ENCODE measurements at regions not wholly inside any gene's neighbourhood (a gene's known extent, or its start where the extent isn't known, plus 50 kb on each side); places are given as distances from the start of the nearest gene placed in this dataset.
A peak's percentile ranks its signal among the peaks of the same experiment; 100 is the strongest.

GRCh38 chr20:50260479-50261221 is 70.0 kb downstream of the CEBPB start:
- Histone ChIP-seq H3K4me3 (ENCODE audit: low read depth in 1 of 2, low read length in 1 of 2) (peak overlapping the region; percentile 2 to 36), H3K4me1 (ENCODE audit: control insufficient read depth in 1 of 2, insufficient read depth in 1 of 2, low read depth in 1 of 2, low read length in 1 of 2) (peaks cover 39 to 46% of the 10 kb centered on the region in 2 experiments), H3K36me3 (no peaks in the 10 kb centered on the region), H3K9me3 (no peaks in the 10 kb centered on the region), H3K27me3 (no peaks in the 10 kb centered on the region), H3K27ac (peak overlapping the region; percentile 95)
- peak; percentile 47 for TF ChIP-seq CTCF (IDR thresholded peaks at IDR 0.05)

GRCh38 chr20:50261471-50262212 is 71.0 kb downstream of the CEBPB start:
- H3K4me1 ChIP-seq (ENCODE audit: control insufficient read depth in 1 of 2, insufficient read depth in 1 of 2, low read depth in 1 of 2, low read length in 1 of 2), result peaks cover 48 to 54% of the 10 kb centered on the region in 2 experiments
- peak overlapping the region; percentile 95 for H3K27ac ChIP-seq
- peak overlapping the region; percentile 2 to 36 for H3K4me3 ChIP-seq (ENCODE audit: low read depth in 1 of 2, low read length in 1 of 2)
- TF ChIP-seq CTCF (IDR thresholded peaks at IDR 0.05), result no peak
- no peaks in the 10 kb centered on the region for H3K36me3 ChIP-seq
- H3K27me3 ChIP-seq, result no peaks in the 10 kb centered on the region
- no peaks in the 10 kb centered on the region for H3K9me3 ChIP-seq

DNA sequence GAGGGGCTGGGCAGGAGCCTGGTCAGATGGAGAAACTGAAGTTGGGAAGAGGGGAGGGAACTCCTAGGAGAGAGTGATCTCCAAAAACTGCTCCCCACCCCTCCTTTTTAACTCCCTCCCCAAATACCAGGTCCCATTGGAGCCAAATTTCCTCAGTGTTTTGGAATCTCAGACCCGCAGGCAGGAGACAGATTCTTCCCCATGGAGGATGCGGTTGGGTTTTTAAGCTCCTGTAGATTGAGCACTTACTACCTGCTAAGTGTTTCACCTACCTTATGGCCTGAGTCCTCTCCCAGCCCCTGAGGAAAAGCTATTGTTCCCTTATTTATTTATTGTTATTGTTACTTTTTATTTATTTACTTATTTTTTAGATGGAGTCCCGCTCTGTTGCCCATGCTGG is 73.2 kb downstream of the CEBPB start:
- Histone ChIP-seq H3K9me3 (no peaks in the 10 kb centered on the region), H3K27ac (peak overlapping the region; percentile 23), H3K4me1 (ENCODE audit: control insufficient read depth in 1 of 2, insufficient read depth in 1 of 2, low read depth in 1 of 2, low read length in 1 of 2) (peaks cover 59 to 67% of the 10 kb centered on the region in 2 experiments), H3K4me3 (ENCODE audit: low read depth in 1 of 2, low read length in 1 of 2) (no peak overlapping the region), H3K36me3 (no peaks in the 10 kb centered on the region), H3K27me3 (no peaks in the 10 kb centered on the region)
- no peak for TF ChIP-seq CTCF (IDR thresholded peaks at IDR 0.05)

DNA sequence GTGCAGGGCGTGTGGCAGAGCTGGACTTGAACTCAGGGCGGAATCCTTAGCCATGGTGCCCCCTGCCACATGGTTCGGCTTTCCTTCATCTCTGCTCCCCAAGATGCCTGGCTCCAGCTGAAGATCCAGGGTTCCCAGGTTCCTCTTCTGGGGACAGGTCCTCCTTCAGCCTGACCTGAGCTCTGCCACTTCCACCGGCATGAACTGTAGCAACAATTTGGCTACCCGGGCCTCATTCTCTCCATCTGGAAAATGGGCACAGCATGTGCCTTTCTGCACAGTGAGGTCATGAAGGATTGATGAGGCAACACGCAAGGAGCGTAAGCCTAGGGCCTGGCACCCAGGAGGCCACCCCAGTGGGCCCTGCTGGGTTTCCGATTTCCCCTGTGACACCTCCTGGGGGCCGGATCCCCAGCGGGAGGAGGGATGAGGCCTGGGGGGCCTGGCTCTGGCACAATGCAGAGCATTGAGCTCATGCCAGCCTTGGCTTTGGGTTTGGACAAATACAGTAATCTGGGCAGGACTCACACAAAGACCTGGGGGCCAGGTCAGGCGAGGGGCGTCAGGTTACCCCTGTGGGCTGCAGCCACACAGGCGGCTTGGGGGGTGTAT is 74.0 kb downstream of the CEBPB start:
- H3K9me3 ChIP-seq, result no peaks in the 10 kb centered on the region
- peak overlapping the region; percentile 75 for H3K27ac ChIP-seq
- no peak for TF ChIP-seq CTCF (IDR thresholded peaks at IDR 0.05)
- no peaks in the 10 kb centered on the region for H3K27me3 ChIP-seq
- no peak overlapping the region for H3K4me3 ChIP-seq (ENCODE audit: low read depth in 1 of 2, low read length in 1 of 2)
- H3K36me3 ChIP-seq, result no peaks in the 10 kb centered on the region
- H3K4me1 ChIP-seq (ENCODE audit: control insufficient read depth in 1 of 2, insufficient read depth in 1 of 2, low read depth in 1 of 2, low read length in 1 of 2), result peaks cover 59 to 67% of the 10 kb centered on the region in 2 experiments

DNA sequence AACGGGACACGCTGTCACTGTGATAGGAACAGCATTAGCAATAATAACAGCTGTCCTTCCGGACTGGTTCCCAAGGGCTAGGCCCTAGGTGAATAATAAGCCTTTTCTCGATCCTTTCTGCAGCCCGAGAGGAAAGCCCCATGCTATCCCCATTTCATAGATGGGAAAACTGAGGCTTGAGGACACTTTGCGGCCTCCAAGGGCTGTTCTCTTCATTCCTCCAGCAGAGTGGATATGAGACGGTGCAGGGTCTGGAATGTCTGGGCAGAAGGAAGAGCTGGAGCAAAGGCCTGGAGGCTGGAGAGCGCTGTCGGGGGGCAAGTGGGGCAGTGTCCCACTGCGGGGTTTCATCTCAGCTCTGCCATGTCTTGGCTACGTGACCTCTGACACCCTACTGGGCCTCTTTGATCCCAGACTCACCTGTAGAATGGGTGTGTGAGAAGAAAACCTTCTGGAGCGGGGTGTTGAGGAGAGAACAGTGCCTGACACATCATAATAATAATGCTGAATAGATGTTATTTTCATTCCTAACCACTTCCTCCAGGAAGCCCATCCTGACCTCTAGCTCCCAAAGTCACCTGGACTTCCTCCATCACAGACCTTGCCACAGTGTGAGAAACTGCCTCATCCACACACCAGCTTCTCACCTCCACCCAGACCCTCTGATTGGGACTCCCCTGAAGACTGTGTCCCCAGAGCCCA is 74.8 kb downstream of the CEBPB start:
- H3K9me3 ChIP-seq, result no peaks in the 10 kb centered on the region
- no peak overlapping the region for H3K4me3 ChIP-seq (ENCODE audit: low read depth in 1 of 2, low read length in 1 of 2)
- H3K27me3 ChIP-seq, result no peaks in the 10 kb centered on the region
- no peaks in the 10 kb centered on the region for H3K36me3 ChIP-seq
- no peak for TF ChIP-seq CTCF (IDR thresholded peaks at IDR 0.05)
- H3K4me1 ChIP-seq (ENCODE audit: control insufficient read depth in 1 of 2, insufficient read depth in 1 of 2, low read depth in 1 of 2, low read length in 1 of 2), result peaks cover 59 to 67% of the 10 kb centered on the region in 2 experiments
- H3K27ac ChIP-seq, result peak overlapping the region; percentile 75
